ENCODE measurements at regions not wholly inside any gene's neighbourhood (a gene's known extent, or its start where the extent isn't known, plus 50 kb on each side); places are given as distances from the start of the nearest gene placed in this dataset.
"Not testable (repeated sequence)": the region's sequence is repeated elsewhere in the genome, so short reads cannot be mapped to it uniquely, and the experiment has no call there.

- H3K27ac ChIP-seq, result no peak overlapping the region
These were observed 516.9 kb downstream of the AMY1C start for GRCh38 chr1:104266612-104267011.

GRCh38 chr1:104288322-104288721 is 538.6 kb downstream of the AMY1C start:
- DNase-seq (ENCODE audit: low read depth, low spot score); H3K27ac ChIP-seq: not testable (repeated sequence)

More at GRCh38 chr1:104266612-104267011, 516.9 kb downstream of the AMY1C start:
- no peak for DNase-seq (ENCODE audit: low read depth, low spot score)

- no peak for DNase-seq (ENCODE audit: low read depth, low spot score)
- no peak overlapping the region for H3K27ac ChIP-seq
These were observed 541.5 kb downstream of the AMY1C start for GRCh38 chr1:104291156-104291555.

- DNase-seq (ENCODE audit: low read depth, low spot score), result no peak
- H3K27ac ChIP-seq, result no peak overlapping the region
These were observed 544.6 kb downstream of the AMY1C start for GRCh38 chr1:104294259-104294658.

- no peak overlapping the region for H3K27ac ChIP-seq
- no peak for DNase-seq (ENCODE audit: low read depth, low spot score)
These were observed 545.8 kb downstream of the AMY1C start for GRCh38 chr1:104295511-104295910.

- no peak for DNase-seq (ENCODE audit: low read depth, low spot score)
- H3K27ac ChIP-seq, result no peak overlapping the region
These were observed 560.0 kb downstream of the AMY1C start for GRCh38 chr1:104309673-104310072.

GRCh38 chr1:104315823-104316222 is 566.1 kb downstream of the AMY1C start:
- no peak overlapping the region for H3K27ac ChIP-seq
- DNase-seq (ENCODE audit: low read depth, low spot score), result no peak

- DNase-seq (ENCODE audit: low read depth, low spot score), result no peak
- no peak overlapping the region for H3K27ac ChIP-seq
These were observed 572.4 kb downstream of the AMY1C start for GRCh38 chr1:104322131-104322530.

GRCh38 chr1:104329278-104329677 is 579.6 kb downstream of the AMY1C start:
- H3K27ac ChIP-seq, result no peak overlapping the region

GRCh38 chr1:104331763-104332162 is 582.1 kb downstream of the AMY1C start:
- H3K27ac ChIP-seq, result no peak overlapping the region
- no peak for DNase-seq (ENCODE audit: low read depth, low spot score)

More at GRCh38 chr1:104329278-104329677, 579.6 kb downstream of the AMY1C start:
- no peak for DNase-seq (ENCODE audit: low read depth, low spot score)

- H3K27ac ChIP-seq; DNase-seq (ENCODE audit: low read depth, low spot score): not testable (repeated sequence)
These were observed 588.2 kb downstream of the AMY1C start for GRCh38 chr1:104337927-104338326.

GRCh38 chr1:104341944-104342343 is 592.2 kb downstream of the AMY1C start:
- no peak for DNase-seq (ENCODE audit: low read depth, low spot score)
- H3K27ac ChIP-seq, result no peak overlapping the region

GRCh38 chr1:104348277-104348676 is 598.6 kb downstream of the AMY1C start:
- DNase-seq (ENCODE audit: low read depth, low spot score), result no peak
- H3K27ac ChIP-seq, result no peak overlapping the region

- no peak overlapping the region for H3K27ac ChIP-seq
- DNase-seq (ENCODE audit: low read depth, low spot score), result no peak
These were observed 603.9 kb downstream of the AMY1C start for GRCh38 chr1:104353580-104353979.

- no peak for DNase-seq (ENCODE audit: low read depth, low spot score)
These were observed 608.4 kb downstream of the AMY1C start for GRCh38 chr1:104358086-104358485.

GRCh38 chr1:104358621-104359020 is 608.9 kb downstream of the AMY1C start:
- DNase-seq (ENCODE audit: low read depth, low spot score), result no peak

More at GRCh38 chr1:104358086-104358485, 608.4 kb downstream of the AMY1C start:
- H3K27ac ChIP-seq, result no peak overlapping the region

GRCh38 chr1:104378414-104378813 is 628.7 kb downstream of the AMY1C start:
- no peak overlapping the region for H3K27ac ChIP-seq

More at GRCh38 chr1:104358621-104359020, 608.9 kb downstream of the AMY1C start:
- H3K27ac ChIP-seq, result no peak overlapping the region

GRCh38 chr1:104380003-104380402 is 630.3 kb downstream of the AMY1C start:
- no peak overlapping the region for H3K27ac ChIP-seq

More at GRCh38 chr1:104378414-104378813, 628.7 kb downstream of the AMY1C start:
- no peak for DNase-seq (ENCODE audit: low read depth, low spot score)

GRCh38 chr1:104387716-104388508 is 638.2 kb downstream of the AMY1C start:
- no peak for DNase-seq (ENCODE audit: low read depth, low spot score)
- no peak overlapping the region for H3K27ac ChIP-seq

More at GRCh38 chr1:104380003-104380402, 630.3 kb downstream of the AMY1C start:
- no peak for DNase-seq (ENCODE audit: low read depth, low spot score)

- no peak for DNase-seq (ENCODE audit: low read depth, low spot score)
- no peak overlapping the region for H3K27ac ChIP-seq
These were observed 642.9 kb downstream of the AMY1C start for GRCh38 chr1:104392552-104392951.

GRCh38 chr1:104402178-104402577 is 652.5 kb downstream of the AMY1C start:
- no peak overlapping the region for H3K27ac ChIP-seq
- no peak for DNase-seq (ENCODE audit: low read depth, low spot score)

GRCh38 chr1:104403883-104404282 is 654.2 kb downstream of the AMY1C start:
- no peak for DNase-seq (ENCODE audit: low read depth, low spot score)
- no peak overlapping the region for H3K27ac ChIP-seq

Data from epithelial cell of prostate (primary cell).